ENCODE measurements at regions not wholly inside any gene's neighbourhood (a gene's known extent, or its start where the extent isn't known, plus 50 kb on each side); places are given as distances from the start of the nearest gene placed in this dataset.

DNA sequence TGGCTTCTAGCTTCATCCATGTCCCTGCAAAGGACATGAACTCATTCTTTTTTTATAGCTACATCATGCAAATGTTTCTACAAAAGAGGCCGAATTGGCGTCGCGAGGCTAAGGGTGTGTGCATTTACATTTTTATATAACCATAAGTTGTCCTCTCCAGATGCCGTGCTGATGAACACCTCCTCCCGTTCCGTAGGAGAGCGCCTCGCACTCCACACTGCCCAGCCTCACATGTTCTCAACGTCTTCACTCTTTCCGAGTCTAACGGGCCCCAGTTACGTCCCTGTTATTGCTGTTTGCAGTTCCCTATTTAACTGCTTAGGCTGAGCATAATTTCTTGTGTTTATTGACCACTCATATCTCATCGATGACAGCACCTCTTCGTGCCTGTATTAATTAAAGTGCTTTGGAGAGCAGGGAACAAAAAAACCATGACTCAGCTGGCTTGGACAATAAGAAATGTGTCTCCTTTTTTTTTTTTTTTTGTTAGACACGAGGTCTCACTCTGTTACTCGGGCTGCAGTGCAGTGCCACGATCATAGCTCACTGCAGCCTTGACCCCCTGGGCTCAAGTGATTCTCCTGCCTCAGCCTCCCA, 113.5 kb upstream of the SDK1 start:
- no peak for TF ChIP-seq CTCF (IDR thresholded peaks at IDR 0.05)
- TF ChIP-seq POLR2A (IDR thresholded peaks at IDR 0.05), result no peak
